NCI-H460 (cell line): ENCODE measurements at regions not wholly inside any gene's neighbourhood (a gene's known extent, or its start where the extent isn't known, plus 50 kb on each side); places are given as distances from the start of the nearest gene placed in this dataset.
"Not testable (repeated sequence)": the region's sequence is repeated elsewhere in the genome, so short reads cannot be mapped to it uniquely, and the experiment has no call there.

Experiments
- DNase-seq: peaks from one replicate; pipeline ENCODE4 v3.0.0-alpha.2; 2016; ENCODE audit warnings: low read depth; ENCODE audit errors: extremely low read depth

DNA sequence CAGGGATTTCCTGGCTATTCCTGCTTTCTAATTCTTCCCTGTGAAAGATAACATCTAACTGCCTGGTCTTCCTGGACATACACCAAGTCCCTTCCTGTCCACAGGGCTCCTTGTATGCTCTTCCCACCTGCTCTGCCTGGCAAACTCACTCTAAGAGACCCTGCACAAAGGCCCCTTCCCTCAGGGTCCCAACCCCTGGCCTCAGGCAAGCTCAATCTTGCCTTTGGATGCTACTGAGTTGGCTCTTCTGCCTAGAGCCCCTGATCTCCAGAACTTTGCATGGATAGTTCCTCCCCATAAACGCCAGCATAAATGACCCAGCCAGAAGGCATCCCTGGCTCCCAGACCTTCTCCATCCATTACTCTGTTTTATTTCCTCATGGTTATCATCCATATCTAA lies 98.3 kb upstream of the OTOS start:
- no peak for DNase-seq

DNA sequence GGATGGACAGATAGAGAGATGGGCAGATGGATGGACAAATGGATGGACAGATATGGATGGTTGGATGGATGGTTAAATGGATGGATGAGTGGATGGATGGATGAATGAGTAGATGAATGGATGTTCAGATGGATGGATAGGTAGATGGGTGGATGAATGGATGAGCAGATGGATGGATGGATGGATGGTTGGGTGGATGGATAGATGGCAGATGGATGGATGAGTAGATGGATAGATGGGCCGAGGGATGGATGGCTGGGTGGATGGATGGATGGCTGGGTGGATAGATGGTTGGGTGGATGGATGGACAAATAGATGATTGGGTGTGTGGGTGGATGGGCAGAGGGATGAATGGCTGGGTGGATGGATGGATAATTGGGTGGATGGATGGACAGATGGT lies 98.9 kb upstream of the OTOS start:
- no peak for DNase-seq

DNA sequence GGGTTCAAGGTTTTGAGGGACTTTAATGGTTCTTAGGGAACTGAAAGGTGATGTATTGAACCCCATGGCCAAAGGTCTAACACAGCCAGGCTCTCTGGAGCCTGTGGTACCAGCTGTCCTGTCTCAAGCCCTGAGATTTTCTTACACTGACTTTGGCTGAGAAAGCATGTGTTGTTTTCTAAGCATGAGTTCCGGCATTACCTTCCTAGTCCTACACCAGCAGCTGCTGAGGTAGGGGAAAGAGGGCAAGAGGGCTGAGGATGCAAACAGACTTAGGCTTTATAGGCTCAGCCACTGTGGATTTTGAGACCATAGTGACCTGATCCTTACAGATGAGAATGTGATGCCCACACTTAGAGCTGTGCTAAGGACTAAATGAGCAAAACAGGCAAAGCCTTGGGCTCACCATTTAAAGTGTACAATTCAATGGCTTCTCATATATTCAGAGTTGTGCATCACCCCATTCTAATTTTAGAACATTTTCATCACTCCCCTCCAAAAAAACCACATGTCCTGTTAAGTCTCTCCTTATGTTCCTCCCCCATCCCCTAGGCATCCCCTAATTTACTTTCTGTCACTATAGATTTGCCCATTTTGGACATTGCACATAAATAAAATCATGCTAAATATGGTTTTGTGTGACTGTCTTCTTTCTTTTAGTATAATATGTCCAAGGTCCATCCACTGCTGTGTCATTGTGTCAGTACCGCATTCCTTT lies 99.7 kb upstream of the OTOS start:
- no peak for DNase-seq

- DNase-seq = no peak
Measured at GRCh38 chr2:240240781-240241180, 100.3 kb upstream of the OTOS start.

DNA sequence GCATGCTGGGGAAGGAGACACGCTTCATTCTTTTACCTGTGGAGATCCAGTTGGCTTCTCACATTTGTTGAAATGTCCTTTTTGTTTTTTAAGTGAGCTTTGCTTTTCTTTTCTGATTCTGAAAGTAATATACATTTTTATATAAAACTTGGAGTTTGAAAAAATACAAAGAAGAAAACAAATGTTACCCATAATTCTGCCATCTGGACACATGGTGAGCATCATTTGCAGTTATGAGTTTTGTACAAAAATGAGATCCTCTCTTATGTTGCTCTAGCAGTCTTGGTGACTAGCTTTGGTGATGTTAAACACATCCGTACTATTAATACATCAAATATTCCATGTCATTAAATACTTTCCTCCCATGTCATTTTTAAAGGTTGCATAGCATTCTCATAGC lies 101.1 kb upstream of the OTOS start:
- DNase-seq = no peak

DNA sequence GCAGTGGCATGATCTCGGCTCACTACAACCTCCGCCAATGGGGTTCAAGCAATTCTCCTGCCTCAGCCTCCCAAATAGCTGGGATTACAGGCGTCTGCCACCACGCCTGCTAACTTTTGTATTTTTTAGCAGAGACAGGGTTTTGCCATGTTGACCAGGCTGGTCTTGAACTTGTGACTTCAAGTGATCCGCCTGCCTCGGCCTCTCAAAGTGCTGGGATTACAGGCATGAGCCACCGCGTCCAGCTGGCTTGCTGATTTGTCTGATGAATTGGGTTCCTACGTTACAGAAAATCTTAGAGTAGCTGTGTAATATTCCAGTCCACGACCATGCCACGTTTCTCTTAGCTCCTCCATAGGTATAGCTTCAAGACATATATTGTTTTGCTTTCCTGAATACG lies 102.6 kb upstream of the OTOS start:
- not testable (repeated sequence) for DNase-seq

DNA sequence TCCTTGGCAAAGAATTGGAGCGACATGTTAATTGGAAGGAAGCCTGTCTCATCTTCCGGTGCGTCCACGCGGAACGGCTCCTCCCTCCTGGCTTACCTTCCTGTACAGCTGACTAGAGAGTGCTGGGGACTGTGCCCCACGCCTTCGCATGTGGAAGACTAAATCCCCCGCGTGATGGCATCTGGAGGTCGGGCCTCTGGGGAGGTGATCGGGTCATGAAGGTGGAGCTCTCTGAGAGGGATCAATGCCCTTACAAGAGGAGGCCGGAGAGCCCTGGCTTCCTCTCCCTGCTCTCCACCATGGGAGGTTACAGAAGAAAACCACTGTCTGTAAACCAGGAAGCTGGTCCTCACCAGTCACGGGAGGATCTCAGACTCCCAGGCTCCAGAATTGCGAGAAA lies 104.1 kb upstream of the OTOS start:
- DNase-seq = no peak

DNA sequence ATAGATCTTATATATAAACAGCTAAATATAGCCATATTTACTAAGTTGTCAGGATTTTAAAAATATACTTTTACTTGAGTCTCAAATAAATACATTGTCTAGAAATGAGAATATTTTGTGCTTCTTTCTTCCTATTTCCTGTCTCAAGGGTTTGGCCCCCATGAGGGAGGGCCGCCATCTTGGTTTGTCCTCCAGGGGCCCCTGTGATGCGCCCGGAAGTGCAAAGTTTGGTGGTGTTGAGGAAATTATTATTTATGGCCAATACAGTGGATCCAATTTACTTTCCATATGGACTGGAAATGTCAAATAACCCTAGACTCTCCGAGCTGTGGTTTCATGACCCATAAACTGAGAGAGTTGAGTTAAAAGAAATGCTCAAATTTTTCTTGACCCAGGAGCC lies 104.7 kb upstream of the OTOS start:
- DNase-seq = no peak

GRCh38 chr2:240245706-240246105 lies 105.2 kb upstream of the OTOS start:
- no peak for DNase-seq

DNA sequence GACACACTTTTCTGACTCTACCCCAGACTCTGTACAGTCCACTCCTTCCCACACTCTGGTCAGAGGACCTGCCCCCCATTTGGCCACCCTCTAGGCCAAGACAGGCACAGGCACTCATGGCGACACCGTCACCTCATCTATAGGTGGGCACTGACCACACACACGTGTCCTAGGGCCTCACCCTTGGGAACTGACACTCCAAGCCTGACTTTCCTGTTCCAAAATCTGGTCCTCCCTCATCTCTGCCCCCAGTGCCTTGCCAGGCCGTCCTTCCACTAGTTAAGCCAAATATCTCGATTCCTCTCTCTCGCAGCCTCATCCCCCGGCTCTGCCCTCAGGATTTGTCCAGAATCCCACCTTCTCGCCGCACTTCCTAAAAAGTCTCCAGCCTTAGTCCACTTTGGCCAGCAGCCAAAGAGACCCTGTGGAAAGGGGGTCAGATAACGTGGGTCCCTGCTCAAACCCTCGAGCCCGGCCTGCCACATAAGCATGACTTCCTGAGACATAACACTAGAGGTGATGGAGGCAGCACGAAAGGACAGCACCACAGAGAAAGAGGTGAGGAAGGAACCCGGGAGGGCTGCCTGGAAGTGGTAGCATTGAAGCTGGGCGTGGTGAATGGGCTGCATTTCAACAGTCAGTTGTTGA lies 105.8 kb upstream of the OTOS start:
- no peak for DNase-seq

- no peak for DNase-seq
Measured at GRCh38 chr2:240247241-240247867, 106.9 kb upstream of the OTOS start.

DNA sequence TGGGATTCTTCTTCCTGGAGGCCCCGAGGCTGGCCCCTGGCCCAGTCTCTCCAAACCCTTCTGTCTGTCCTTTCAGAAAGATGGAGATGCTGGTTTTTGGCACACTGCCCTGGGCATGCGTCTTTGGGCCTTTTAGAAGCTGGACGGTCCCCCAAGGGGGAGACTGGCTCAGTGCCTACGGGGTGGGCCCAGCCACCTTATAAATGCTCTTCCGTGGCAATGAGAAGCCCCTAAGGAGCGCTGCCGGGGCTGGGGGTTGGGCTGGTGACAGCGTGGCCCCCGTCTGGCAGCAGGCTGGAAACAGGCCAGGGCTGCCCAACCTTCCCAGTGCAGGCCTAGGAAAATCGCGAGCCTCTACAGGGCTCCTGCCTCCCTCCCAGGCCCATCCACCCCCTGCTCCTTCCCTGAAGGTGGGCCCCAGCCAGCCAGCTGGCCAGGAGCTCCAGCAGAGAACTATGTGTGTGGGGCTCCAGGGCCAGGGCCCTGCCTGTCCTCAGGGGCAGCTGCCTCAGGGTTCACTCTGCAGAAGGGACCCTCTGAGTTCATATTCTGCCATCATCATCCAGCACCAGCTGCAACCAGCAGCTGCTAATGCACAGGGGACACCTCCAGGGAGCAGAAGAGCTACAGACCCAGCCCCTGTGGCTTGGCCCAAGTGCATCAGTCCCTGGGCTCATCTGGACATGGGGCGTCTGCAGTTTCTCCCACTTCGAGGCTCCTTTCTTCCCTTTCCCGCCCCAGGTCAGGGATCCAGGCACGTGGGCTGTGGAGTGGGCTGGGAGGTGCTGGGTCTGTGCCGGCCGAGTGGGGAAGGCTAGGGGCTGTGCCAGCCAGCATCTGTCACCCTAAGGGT lies 107.6 kb upstream of the OTOS start:
- no peak for DNase-seq

DNA sequence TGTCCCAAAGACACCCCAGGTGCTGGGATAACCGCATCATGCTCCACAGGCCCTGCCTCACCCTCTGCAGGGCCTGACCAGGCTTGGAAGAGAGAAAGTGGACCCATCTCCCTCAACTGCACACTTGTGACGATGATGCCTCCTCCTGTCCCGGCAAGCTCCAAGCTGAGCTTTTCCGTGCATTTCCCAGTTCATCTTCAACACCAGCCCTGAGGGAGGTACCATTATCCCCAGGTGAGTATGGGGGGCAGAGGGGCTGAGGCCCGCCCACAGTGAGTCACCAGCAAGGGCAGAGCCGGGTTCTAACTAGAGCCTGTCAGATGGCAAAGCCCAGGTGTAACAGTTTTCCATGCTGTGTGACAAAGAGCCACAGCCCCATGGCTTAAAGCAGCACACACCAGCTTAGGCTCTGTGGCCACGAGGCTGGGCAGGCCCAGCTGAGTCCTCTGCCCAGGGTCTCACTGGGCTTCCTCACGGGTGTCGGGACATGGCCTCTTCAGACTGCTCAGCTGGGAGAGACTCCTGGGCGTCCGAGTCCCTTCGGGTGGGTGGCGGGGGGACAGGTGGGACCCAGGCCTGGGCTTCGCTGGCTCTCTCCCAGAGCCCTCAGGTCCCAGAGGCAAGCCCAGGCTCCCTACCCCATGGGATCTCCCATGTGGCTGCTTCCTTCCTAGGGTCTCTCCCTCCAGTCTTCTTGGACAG lies 108.4 kb upstream of the OTOS start:
- DNase-seq = no peak

- DNase-seq = no peak
Measured at GRCh38 chr2:240249423-240250149, 109.1 kb upstream of the OTOS start.

DNA sequence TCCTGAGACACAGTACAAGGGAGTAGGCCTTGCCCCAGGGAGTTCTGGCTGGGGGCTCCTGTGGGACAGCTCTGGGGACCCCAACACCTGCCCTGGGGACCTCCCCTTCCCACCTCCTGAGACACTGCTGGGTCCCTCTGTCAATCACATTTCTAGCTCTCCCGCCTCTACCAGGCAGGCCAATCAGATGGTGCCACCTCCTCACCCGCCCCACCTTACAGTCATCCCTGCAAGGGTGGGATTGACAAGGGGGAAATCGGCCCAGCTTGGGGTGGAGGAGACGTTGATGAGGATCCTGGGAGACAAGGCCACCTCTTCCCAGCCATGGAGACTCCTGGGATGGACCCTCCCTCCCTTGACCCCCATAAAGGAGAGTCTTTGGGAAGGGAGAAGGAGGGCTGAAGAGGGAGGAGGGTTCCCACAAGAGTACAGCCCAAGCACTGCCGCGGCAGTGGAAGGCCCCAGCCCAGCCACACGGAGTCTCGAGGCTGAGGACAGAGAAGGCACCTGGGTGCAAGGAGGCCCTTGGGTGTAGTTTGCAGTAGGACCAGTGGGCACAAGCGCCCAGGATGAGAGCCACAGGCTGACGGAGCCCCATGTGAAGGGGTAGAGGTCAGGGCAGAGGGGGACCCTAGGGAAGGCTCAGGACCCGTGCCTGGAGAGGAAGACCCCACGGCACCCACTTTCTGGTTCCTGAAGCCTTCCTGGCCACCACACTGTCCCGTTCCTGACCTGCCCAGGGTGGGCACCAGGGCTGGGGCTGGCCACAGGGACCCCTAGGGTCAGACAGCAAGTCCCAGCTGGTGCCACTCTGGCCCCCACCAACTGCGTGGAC lies 109.9 kb upstream of the OTOS start:
- DNase-seq = no peak

DNA sequence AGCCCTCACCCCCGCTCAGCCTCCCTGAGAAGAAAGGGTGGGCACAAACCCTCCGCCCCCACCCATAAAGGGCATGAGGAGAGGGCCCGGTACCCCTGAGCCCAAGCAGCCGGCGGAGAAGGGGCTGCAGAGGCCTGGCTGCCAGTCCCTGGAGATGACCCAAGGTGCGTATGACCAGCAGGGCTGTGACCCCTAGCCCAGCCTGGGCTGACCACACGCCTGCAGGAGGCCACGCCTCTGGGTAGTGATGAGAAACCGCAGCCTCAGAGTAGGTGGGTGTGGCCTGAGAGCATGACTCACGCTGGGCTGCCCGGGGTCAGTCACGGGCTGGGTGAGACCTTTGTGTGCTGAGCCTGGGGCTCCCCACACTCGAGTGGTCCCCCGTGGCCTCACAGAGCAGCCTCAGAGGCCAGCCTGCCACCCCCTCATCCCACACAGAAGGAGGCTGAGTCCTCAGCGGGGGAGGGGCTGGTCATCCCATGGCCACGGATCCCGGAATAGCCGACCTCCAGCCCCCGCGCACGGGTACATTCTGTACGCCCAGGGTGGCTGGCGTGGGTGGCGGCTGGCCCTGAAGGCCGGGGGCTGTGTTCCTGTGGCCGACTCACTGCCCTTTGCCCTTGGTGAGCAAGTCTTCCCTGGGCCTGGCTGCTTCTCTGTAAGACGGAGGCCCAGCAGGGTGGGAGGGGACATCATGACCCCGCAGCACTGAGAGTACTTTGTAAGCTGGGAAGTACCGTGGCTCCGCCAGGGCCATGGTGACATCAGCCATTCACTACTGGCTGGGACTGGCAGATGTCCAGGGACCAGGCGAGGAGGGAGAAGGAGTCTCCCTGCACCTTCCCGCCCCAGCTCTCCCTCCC lies 110.8 kb upstream of the OTOS start:
- peak; percentile 86 for DNase-seq

GRCh38 chr2:240251848-240252190 lies 111.4 kb upstream of the OTOS start:
- no peak for DNase-seq

GRCh38 chr2:240252191-240252871 lies 111.9 kb upstream of the OTOS start:
- no peak for DNase-seq
